H1 (cell line): ENCODE measurements at regions not wholly inside any gene's neighbourhood (a gene's known extent, or its start where the extent isn't known, plus 50 kb on each side); places are given as distances from the start of the nearest gene placed in this dataset.

ENCODE experiments used
- CBX8 ChIP-seq: fragments of 300-800, 300-1000 bp; sonication (generic); IDR thresholded peaks from 2 replicates; pipeline ENCODE4 v1.7.1; 2016; ENCODE audit warnings: low read depth, low read length, borderline replicate concordance
- CEBPB ChIP-seq: IDR thresholded peaks from 2 replicates; pipeline ENCODE4 v1.6.1; 2012; ENCODE audit warnings: low read depth, low read length
- EP300 ChIP-seq, 2 experiments: IDR thresholded peaks; 1 replicate in 1 of 2; 2 replicates in 1 of 2; pipeline ENCODE4 v1.6.1; 2011 to 2012; ENCODE audit warnings: low read depth in 2 of 2, low read length in 2 of 2, mild to moderate bottlenecking in 2 of 2, borderline replicate concordance in 1 of 2, inconsistent platforms in 1 of 2, moderate library complexity in 1 of 2
- EZH2 ChIP-seq: fragments of 200-600 bp; sonication (generic); IDR thresholded peaks from 2 replicates; pipeline ENCODE4 v1.7.1; 2012; ENCODE audit warnings: low read depth, mild to moderate bottlenecking, moderate library complexity, low read length, inconsistent platforms; ENCODE audit not compliant: severe bottlenecking
- GTF2F1 ChIP-seq: IDR thresholded peaks from 2 replicates; pipeline ENCODE4 v1.6.1; 2012; ENCODE audit warnings: low read depth, low read length, improper control_type of control experiment, borderline replicate concordance
- JUN ChIP-seq: IDR thresholded peaks from 2 replicates; pipeline ENCODE4 v1.6.1; 2011; ENCODE audit warnings: low read depth, mild to moderate bottlenecking, improper control_type of control experiment, low read length
- KDM1A ChIP-seq: fragments of 200-600, 300-600 bp; sonication (generic); IDR thresholded peaks from 2 replicates; pipeline ENCODE4 v1.7.1; 2016; ENCODE audit warnings: mild to moderate bottlenecking, low read length, borderline replicate concordance
- MAX ChIP-seq: IDR thresholded peaks from 2 replicates; pipeline ENCODE4 v1.6.1; 2012; ENCODE audit warnings: inconsistent platforms
- POLR2A ChIP-seq, 2 experiments: IDR thresholded peaks; 1 replicate in 1 of 2; 2 replicates in 1 of 2; pipeline ENCODE4 v1.6.1; 2011; ENCODE audit warnings: low read depth in 2 of 2, low read length in 2 of 2, mild to moderate bottlenecking in 2 of 2; ENCODE audit errors: control extremely low read depth in 1 of 2
- POLR2AphosphoS5 ChIP-seq: IDR thresholded peaks from 2 replicates; pipeline ENCODE4 v1.6.1; 2011; ENCODE audit warnings: low read depth, low read length
- SIX5 ChIP-seq: IDR thresholded peaks from 2 replicates; pipeline ENCODE4 v1.6.1; 2011; ENCODE audit warnings: mild to moderate bottlenecking, low read depth, low read length
- SRF ChIP-seq: IDR thresholded peaks from 2 replicates; pipeline ENCODE4 v1.6.1; 2011; ENCODE audit warnings: mild to moderate bottlenecking, low read depth, low read length, moderate library complexity
- USF2 ChIP-seq: IDR thresholded peaks from 2 replicates; pipeline ENCODE4 v1.6.1; 2011; ENCODE audit warnings: low read length, improper control_type of control experiment
- TF ChIP-seq, protein P1 (sequence below), 3 experiments: IDR thresholded peaks; 1 replicate in 2 of 3; 2 replicates in 1 of 3; pipeline versions ENCODE4 v1.5.1 to v1.6.1; 2011; ENCODE audit warnings: low read length in 3 of 3, mild to moderate bottlenecking in 3 of 3, inconsistent platforms in 2 of 3, low read depth in 1 of 3, moderate library complexity in 1 of 3; ENCODE audit not compliant: insufficient read depth in 1 of 3; ENCODE audit errors: control extremely low read depth in 1 of 3

DNA sequence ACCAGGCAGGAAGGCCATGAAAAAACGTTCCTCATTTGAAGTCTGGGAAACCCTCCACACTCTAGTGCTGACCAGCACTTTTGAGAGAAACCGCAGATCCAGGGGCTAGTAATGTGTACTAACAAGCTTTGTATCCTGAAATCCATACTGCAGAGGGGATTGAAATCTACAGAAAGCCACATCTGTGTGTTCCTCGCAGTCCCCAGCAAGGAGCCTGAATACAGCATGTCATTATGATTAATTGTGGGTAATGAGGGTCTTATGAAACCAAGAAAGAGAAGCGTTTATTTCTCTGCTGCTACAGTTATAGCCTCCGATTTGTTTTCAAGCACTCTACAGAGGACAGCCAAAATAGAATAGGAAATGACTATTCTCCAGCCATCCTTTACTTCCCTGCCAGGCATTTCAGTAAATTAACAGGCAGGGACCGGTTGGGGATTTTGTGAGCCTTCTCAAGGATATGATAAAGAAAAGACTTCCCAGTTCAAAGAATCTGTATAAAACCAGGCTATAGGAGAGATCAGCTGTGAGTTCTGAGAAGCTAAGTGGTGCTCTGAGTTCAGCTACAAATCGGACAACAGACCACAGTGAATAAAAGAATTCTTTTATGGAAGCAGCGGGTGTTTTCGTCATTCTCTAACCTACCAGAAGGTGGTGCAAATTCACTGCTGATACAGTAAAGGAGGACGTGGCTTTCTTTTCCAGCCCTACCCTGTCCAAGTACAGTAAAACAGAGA lies 133.4 kb downstream of the INSIG2 start:
- no peak for TF ChIP-seq POLR2A (IDR thresholded peaks at IDR 0.05; ENCODE audit: control extremely low read depth in 1 of 2, low read depth in 2 of 2, low read length in 2 of 2)
- TF ChIP-seq JUN, result no peak
- no peak for TF ChIP-seq EP300 (IDR thresholded peaks at IDR 0.05; ENCODE audit: borderline replicate concordance in 1 of 2, low read depth in 2 of 2, low read length in 2 of 2)
- TF ChIP-seq, protein P1, sequence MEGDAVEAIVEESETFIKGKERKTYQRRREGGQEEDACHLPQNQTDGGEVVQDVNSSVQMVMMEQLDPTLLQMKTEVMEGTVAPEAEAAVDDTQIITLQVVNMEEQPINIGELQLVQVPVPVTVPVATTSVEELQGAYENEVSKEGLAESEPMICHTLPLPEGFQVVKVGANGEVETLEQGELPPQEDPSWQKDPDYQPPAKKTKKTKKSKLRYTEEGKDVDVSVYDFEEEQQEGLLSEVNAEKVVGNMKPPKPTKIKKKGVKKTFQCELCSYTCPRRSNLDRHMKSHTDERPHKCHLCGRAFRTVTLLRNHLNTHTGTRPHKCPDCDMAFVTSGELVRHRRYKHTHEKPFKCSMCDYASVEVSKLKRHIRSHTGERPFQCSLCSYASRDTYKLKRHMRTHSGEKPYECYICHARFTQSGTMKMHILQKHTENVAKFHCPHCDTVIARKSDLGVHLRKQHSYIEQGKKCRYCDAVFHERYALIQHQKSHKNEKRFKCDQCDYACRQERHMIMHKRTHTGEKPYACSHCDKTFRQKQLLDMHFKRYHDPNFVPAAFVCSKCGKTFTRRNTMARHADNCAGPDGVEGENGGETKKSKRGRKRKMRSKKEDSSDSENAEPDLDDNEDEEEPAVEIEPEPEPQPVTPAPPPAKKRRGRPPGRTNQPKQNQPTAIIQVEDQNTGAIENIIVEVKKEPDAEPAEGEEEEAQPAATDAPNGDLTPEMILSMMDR (IDR thresholded peaks at IDR 0.05; ENCODE audit: control extremely low read depth in 1 of 3, insufficient read depth in 1 of 3, low read depth in 1 of 3, low read length in 3 of 3), result peak in 2 of 3 experiments; percentile 68; a peak in 3 of 4 replicates
- no peak for TF ChIP-seq SRF
- TF ChIP-seq CBX8, result no peak
- TF ChIP-seq EZH2, result no peak
- TF ChIP-seq CEBPB, result no peak
- no peak for TF ChIP-seq KDM1A
- no peak for TF ChIP-seq MAX
- no peak for TF ChIP-seq GTF2F1
- no peak for TF ChIP-seq SIX5
- TF ChIP-seq USF2, result no peak
- TF ChIP-seq POLR2AphosphoS5, result no peak
